GM19328 (cell line): ENCODE measurements at regions not wholly inside any gene's neighbourhood (a gene's known extent, or its start where the extent isn't known, plus 50 kb on each side); places are given as distances from the start of the nearest gene placed in this dataset.
"Not testable (repeated sequence)": the region's sequence is repeated elsewhere in the genome, so short reads cannot be mapped to it uniquely, and the experiment has no call there.

Experiments used
- ATAC-seq: cut with Tn5 transposase; IDR thresholded peaks from one replicate; pipeline ENCODE4 v1.9.1; 2021; ENCODE audit warnings: mild to moderate bottlenecking, moderate library complexity; ENCODE audit not compliant: unreplicated experiment

DNA sequence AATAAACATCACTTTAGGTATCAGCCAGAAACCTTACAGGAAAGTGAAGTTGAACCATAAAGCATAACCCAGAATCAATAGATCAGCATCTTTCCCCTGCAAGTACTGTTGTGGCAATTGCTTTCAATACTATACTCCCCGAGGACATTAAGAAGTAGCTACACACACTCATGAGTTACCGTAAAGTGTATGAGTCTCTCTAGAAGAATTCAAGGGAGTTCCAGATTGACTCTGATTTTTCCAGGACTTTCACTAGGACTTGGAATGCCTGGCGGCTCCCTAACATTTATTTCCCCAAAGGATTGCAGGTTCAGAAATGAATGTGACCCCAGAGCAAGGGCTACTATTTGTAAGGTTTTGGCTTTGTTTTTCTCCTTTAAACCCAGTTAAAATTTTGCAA is 465.4 kb upstream of the MDGA2 start:
- no peak for ATAC-seq

DNA sequence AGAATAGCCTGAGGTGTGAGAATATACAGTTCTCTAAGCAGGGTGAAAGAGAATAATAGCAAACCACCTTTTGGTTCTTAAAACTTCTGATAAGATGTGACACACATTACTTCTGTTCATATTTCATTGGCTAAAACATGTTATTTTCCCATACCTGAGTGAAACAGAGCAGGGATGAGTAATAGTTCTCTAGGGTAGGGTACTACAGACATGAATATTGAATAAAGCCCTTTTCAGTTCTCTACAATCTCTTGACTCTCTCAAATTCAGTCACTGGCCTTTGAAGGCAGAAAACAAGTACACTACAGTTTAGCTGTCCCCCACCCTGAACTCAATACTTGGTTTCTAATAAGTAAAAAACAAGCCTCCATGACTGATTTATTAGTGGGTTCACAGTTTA is 454.1 kb upstream of the MDGA2 start:
- ATAC-seq = no peak

GRCh38 chr14:48127674-48128073 is 452.3 kb upstream of the MDGA2 start:
- ATAC-seq = no peak

GRCh38 chr14:48125654-48126053 is 450.2 kb upstream of the MDGA2 start:
- ATAC-seq = no peak

DNA sequence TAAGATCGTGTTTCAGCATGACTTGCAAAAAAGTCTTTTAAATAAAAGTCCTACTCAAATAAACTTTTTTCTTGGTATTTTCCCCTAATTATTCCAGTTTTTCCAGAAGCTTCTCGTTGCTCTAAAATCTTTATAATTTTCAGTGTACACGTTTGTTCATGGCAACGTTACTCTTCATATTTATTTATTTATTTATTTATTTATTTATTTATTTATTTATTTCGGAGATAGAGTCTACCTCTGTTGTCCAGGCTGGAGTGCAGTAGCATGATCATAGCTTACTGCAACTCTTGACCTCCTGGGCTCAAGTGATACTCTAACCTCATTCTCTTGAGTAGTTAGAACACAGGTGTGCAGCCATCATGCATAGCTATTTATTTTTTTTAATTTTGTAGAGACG is 438.3 kb upstream of the MDGA2 start:
- ATAC-seq = no peak

- ATAC-seq = no peak
Measured at GRCh38 chr14:48111151-48111550, 435.7 kb upstream of the MDGA2 start.

GRCh38 chr14:48107646-48108045 is 432.2 kb upstream of the MDGA2 start:
- ATAC-seq = no peak

DNA sequence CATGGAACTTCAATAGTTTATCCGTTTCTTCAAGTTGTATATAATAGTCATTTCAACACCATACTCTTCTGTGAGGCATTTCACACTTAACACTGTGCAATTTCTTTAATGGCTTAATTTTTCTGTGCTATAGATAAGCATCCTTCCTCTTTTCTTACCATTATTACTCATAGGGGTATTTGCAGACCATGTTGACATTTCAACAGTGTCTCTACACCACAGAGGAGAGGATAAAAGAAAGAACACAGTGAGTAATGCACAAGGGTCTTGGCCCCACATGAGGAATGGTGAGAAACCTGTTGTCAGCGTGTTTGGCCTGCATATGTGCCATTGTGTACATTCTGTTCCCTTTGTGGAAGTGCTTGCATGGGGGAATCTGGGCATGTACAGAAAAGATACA is 421.5 kb upstream of the MDGA2 start:
- ATAC-seq = no peak

- no peak for ATAC-seq
Measured at GRCh38 chr14:48086516-48086915, 411.1 kb upstream of the MDGA2 start.

- ATAC-seq = no peak
Measured at GRCh38 chr14:48075487-48075886, 400.1 kb upstream of the MDGA2 start.

GRCh38 chr14:48052973-48053372 is 377.6 kb upstream of the MDGA2 start:
- ATAC-seq = no peak

GRCh38 chr14:48035836-48036235 is 360.4 kb upstream of the MDGA2 start:
- ATAC-seq = no peak

DNA sequence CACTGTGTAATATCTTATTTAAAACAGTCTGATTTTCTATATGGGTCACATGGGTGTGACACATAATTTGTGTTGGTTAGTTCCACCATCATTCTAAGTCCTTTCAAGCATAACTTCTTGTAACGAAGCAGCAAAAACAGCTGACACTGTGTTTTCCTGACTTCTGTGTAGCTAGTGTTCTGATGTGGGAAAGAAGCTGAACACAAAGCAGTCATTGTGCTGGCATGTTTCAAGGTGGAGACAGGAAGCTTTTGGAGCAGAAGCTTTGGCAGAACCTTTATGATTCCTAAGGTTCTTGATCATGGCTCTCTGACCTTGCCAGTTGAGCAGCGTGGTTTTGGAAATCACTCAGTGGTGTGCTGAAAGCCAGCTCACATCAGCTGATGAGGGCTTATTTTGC is 351.7 kb upstream of the MDGA2 start:
- ATAC-seq = no peak

DNA sequence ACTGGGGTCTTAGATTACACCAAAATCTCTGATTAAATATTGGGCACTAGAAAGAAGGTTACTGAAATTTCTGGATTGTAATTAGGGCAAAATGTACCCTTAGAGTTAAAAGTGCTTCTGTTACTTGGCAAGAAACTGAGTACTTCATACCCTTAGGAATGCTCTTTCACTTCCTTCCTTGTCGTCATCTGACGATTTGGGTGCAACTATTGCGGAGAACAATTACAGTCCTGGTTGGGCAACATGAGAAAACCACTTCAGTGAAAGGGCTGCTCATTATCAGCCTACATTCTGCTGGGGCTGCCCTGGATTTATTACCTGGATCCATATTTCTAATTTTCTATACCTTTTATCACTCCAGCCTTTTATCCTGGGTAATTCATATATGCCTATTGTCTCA is 348.5 kb upstream of the MDGA2 start:
- no peak for ATAC-seq

DNA sequence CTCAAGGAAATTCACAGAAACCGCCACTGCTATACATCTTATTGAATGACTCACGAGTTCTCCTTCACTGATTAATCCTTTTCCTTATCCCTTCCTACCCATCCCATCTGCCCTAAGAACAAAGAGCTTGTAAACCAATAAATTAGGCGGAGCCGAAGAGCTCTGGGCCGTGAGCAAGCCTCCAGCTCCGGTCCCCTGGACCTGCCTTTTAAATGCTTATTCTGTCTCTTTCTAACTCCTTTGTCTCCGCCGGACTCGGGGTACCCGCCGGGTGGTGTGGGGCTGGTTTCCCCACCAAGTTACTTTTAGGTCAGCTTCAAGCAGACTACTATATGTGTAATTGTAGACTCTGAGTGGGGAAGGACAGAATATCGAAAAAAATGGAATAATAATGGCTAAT is 336.1 kb upstream of the MDGA2 start:
- not testable (repeated sequence) for ATAC-seq

DNA sequence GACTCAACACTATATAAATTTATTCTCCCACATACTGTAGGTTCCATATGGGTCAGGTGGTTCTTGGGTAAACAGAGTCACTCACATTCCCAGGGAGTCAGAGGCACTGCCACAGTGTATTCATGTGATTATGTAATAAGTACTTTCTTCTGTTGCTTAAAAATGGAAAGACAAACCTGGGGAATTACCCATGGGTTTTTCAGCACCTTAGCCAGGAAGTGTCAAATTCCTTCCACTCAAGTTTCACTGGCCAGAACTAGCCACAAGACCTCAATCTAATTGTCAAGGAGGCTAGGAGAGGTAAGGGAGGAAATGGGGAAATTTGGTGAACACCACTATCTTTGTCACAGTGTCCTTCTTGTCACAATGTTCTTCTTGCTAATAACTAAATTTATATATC is 333.2 kb upstream of the MDGA2 start:
- ATAC-seq = no peak

DNA sequence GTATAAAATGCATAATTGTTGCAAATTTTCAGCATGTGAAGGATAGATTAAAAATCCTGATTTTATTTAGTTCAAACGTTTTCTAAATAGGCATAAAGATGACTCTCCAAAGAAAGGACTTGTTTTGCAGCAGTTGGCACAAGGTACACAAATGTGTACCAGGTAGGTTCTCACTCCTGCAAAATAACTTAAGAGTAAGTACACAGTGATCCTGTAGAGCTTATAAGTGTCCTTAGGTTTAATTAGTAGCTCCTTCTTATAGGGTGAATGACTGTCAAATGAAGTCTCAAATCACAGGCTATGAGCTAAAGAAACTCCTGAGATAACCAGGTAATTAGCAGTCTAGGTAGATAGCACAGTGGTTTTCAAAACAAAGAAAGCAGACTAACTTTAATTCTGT is 330.6 kb upstream of the MDGA2 start:
- ATAC-seq = no peak

DNA sequence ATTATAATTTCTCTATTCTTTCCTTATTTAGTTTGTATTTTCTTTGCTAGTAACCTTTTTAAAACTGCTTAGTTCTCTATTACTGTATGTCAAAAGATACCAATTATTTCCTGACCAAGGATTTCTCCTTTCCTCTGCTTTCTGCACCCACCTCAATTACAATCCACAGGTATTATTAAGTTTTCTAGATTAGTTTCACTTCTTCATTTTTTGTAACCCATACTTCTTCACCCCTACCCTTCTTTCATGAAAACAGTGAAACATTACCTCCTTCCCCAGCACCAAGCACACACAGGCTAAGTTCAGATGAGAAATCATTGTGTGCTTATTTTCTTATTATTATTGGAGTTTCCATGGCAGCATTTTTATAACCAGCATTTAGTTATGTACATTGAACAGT is 318.5 kb upstream of the MDGA2 start:
- no peak for ATAC-seq

- no peak for ATAC-seq
Measured at GRCh38 chr14:47988175-47988574, 312.8 kb upstream of the MDGA2 start.

DNA sequence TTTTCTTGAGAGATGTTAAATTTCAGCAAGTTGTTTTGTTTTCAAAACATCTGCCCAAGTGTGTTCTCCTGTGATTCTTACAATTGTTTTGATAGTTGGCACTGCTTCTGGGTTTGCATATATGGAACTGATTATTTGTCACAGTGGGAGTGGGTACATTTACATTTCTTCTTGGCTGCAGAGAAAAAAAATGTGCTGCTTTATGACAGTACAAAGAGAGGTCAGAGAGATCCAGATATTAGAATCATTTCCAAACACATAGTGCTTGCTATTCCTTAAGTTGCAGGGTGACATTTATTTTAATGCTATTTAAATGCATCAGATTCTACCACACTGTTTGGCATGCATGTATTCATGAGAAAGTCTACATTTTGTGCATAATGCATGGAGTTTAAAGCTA is 303.5 kb upstream of the MDGA2 start:
- ATAC-seq = no peak

DNA sequence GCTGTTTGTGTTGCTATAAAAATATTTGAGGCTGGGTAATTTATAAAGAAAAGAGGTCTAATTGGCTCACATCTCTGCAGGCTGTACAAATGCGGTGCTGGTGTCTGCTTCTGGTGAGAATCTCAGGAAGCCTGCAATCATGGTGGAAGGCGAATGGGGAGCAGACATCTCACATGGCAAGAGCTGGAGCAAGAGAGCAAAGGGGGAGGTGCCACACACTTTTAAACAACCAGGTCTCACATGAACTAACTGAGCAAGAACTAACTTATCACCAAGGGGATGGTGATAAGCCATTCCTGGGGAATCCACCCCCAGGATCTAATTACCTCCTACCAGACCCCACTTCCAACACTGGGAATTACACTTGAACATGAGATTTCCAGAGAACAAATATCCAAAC is 300.7 kb upstream of the MDGA2 start:
- ATAC-seq = no peak

DNA sequence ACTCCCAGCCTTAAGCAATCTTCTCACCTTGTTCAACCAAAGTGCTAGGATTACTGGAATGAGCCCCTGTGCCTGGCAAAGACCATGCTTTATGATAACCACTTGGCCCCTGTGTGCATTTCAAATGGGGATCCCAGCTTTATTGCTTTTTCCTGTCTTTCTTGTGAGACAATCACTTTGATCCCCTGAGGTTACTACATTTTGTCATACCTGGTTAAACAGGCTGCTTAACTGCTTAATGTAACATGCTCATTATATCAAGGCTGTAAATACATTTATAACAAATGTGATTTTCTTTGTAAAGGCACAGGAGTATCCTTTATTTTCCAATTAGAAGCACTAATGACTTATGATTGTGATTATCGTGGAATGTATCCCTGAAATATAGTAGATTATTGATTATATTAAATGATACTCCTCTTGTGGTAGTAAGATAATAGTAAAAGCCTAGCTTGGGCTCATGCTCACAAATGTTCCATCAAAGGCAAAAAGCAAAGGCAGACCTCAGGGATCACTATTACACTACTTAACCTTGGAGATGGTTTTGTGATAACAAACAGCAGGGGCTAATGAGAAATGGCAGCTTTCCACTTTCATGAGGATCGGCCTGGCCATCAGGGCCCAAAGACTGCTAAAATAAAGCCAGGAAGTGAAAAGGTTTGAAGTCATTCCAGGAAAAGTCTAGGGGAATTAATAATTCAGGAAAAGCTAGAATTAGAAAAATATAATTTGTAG is 290.8 kb upstream of the MDGA2 start:
- ATAC-seq = no peak

DNA sequence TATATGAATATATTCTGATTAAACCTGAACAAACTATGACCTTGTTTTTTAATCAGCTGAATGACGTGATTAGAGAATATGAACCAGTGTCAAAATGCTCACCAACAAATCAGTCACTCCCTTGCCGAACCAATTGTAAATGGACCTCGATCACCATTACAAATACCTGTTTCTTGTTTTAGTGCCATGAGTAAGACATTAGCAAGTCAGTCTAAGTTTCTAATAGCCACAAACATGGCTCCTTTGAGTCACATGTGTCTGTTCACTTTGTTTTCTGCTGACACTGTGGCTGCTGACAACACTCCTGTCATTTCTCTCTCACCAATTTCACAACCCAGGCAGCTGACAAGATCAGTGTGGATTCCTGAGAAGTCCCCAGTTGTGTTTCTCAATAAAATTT is 286.2 kb upstream of the MDGA2 start:
- no peak for ATAC-seq
